ENCODE measurements at regions not wholly inside any gene's neighbourhood (a gene's known extent, or its start where the extent isn't known, plus 50 kb on each side); places are given as distances from the start of the nearest gene placed in this dataset.

DNA sequence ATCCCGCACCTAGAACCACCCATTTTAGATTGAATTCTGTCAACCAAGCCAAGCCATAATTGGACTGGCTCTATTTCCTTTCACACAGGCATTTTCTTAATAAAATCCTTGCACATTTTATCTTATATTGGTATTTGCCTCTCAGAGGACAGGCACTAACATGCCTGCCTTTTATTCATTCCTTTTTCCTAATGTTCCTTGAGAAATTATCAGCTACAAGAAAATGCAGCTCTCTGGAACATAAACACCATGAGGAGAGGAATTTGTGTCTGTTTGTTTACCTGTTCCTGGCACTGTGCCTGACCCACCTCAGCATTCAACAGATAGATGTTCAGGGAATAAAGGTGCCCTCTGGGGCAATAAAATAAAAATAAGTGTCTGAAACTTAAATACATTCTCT, 116.2 kb downstream of the PDHA2 start:
- Histone ChIP-seq H3K4me3 (no peak overlapping the region), H3K4me1 (no peaks in the 10 kb centered on the region), H3K9me3 (no peaks in the 10 kb centered on the region), H3K36me3 (no peaks in the 10 kb centered on the region), H3K27ac (no peak overlapping the region), H3K27me3 (no peaks in the 10 kb centered on the region)
- no peak for DNase-seq
- TF ChIP-seq POLR2A (IDR thresholded peaks at IDR 0.05), result no peak
- TF ChIP-seq, protein P1, sequence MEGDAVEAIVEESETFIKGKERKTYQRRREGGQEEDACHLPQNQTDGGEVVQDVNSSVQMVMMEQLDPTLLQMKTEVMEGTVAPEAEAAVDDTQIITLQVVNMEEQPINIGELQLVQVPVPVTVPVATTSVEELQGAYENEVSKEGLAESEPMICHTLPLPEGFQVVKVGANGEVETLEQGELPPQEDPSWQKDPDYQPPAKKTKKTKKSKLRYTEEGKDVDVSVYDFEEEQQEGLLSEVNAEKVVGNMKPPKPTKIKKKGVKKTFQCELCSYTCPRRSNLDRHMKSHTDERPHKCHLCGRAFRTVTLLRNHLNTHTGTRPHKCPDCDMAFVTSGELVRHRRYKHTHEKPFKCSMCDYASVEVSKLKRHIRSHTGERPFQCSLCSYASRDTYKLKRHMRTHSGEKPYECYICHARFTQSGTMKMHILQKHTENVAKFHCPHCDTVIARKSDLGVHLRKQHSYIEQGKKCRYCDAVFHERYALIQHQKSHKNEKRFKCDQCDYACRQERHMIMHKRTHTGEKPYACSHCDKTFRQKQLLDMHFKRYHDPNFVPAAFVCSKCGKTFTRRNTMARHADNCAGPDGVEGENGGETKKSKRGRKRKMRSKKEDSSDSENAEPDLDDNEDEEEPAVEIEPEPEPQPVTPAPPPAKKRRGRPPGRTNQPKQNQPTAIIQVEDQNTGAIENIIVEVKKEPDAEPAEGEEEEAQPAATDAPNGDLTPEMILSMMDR (IDR thresholded peaks at IDR 0.05), result no peak
- no peak for ATAC-seq
- intact Hi-C loops (cut with DNase I), result no loop called here
- 90 to 96% (median 94%) methylated on average over 1 of the region's 1 CpG for WGBS, 4 donors

DNA sequence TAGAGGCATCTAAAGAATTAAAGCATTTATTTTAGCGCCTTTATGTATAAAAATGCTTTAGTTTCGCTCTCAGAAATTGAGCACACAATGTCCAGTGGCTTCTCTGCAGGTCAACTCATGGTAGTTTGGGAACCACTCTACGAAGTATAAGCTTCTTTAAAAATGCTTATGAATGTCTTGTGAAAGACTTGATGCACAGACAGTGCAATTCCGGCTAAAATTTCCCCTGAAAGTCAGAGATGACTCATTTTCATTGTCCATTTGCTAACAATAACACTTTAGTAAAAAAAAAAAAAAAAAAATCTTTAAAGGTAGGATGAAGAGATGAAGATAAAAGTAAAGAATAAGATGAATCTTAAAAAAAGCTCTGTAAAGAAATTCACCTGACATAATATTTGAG, 117.2 kb downstream of the PDHA2 start:
- H3K4me1 ChIP-seq, result no peaks in the 10 kb centered on the region
- no peak for ATAC-seq
- intact Hi-C loops (cut with DNase I), result no loop called here

DNA sequence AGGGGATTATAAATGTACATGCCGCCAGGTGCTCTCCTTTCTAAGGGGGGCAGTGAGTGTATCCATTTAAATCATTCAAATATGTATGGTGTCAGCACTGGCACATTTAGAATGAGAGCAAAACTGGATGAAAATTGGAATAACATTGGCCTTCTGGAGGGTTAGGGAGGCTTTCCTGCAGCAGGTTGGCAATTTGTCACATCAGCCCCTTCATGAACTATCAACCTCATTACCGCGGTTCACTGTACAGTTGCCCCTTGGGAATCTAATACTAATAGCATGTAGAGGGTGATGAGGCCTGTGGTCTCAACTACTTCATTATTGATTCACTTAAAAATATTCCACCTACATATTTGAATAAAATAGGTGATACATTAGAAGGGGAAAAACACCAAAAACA, 117.9 kb downstream of the PDHA2 start:
- DNase-seq (no peak), ATAC-seq (no peak)
- no peak for TF ChIP-seq POLR2A (IDR thresholded peaks at IDR 0.05)
- TF ChIP-seq, protein P1 (IDR thresholded peaks at IDR 0.05), result no peak
- no peak overlapping the region for H3K4me3 ChIP-seq
- intact Hi-C loops (cut with DNase I), result no loop called here
- H3K27ac ChIP-seq, result no peak overlapping the region
- H3K36me3 ChIP-seq, result no peaks in the 10 kb centered on the region
- no peaks in the 10 kb centered on the region for H3K27me3 ChIP-seq
- no peaks in the 10 kb centered on the region for H3K4me1 ChIP-seq
- no peaks in the 10 kb centered on the region for H3K9me3 ChIP-seq
- 89 to 95% (median 92%) methylated on average over 3 of the region's 3 CpGs for WGBS, 4 donors

More for the DNA sequence above, 117.2 kb downstream of the PDHA2 start:
- no peak for DNase-seq
- Histone ChIP-seq H3K36me3 (no peaks in the 10 kb centered on the region), H3K9me3 (no peaks in the 10 kb centered on the region), H3K27ac (no peak overlapping the region), H3K4me3 (no peak overlapping the region), H3K27me3 (no peaks in the 10 kb centered on the region)
- WGBS, 4 donors, result 86 to 91% (median 87%) methylated on average over 4 of the region's 4 CpGs
- TF ChIP-seq POLR2A (IDR thresholded peaks at IDR 0.05), result no peak
- TF ChIP-seq, protein P1 (IDR thresholded peaks at IDR 0.05), result no peak

DNA sequence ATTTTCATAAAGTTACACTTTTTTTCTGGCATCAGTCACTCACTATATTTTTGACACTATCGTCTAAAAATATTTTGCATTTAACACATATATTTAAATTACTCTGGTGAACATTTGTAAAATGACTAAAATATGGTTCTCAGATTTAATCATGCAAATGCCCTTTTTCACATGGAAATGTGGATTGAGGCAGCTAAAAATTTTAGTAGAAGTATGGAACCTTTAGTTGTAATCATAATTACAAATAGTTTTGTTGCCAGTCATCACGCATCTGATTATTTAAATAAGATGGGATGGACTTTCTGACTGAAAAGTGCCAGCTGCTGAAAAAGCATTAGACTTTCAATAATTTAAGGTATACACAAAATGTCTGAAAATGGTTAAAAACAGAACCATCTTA, 119.3 kb downstream of the PDHA2 start:
- Histone ChIP-seq H3K4me3 (no peak overlapping the region), H3K4me1 (no peaks in the 10 kb centered on the region), H3K27ac (no peak overlapping the region), H3K36me3 (no peaks in the 10 kb centered on the region), H3K27me3 (no peaks in the 10 kb centered on the region), H3K9me3 (no peaks in the 10 kb centered on the region)
- TF ChIP-seq, protein P1 (IDR thresholded peaks at IDR 0.05), result no peak
- no peak for TF ChIP-seq POLR2A (IDR thresholded peaks at IDR 0.05)
- 94 to 97% (median 96%) methylated on average over 2 of the region's 2 CpGs for WGBS, 4 donors
- intact Hi-C loops (cut with DNase I), result no loop called here
- ATAC-seq (no peak), DNase-seq (no peak)
